NB4 (cell line): ENCODE measurements at regions not wholly inside any gene's neighbourhood (a gene's known extent, or its start where the extent isn't known, plus 50 kb on each side); places are given as distances from the start of the nearest gene placed in this dataset.

Source experiments
- DNase-seq: peaks from one replicate; pipeline ENCODE4 v3.0.0; 2010; ENCODE audit warnings: low read depth
- H3K4me3 ChIP-seq: one replicate; pipeline ENCODE4 v1.5.1; 2011; ENCODE audit warnings: mild to moderate bottlenecking, low read depth, low read length, moderate library complexity
- CTCF ChIP-seq: IDR thresholded peaks from one replicate; pipeline ENCODE4 v1.5.1; 2012; ENCODE audit warnings: low read depth, low read length
- MAX ChIP-seq: IDR thresholded peaks from 2 replicates; pipeline ENCODE4 v1.6.1; 2011; ENCODE audit warnings: low read depth, low read length
- MYC ChIP-seq: IDR thresholded peaks from 2 replicates; pipeline ENCODE4 v1.6.1; 2011; ENCODE audit warnings: low read depth, low read length
- POLR2A ChIP-seq: IDR thresholded peaks from 2 replicates; pipeline ENCODE4 v1.6.1; 2011; ENCODE audit warnings: mild to moderate bottlenecking; ENCODE audit not compliant: insufficient read length; ENCODE audit errors: extremely low read depth

DNA sequence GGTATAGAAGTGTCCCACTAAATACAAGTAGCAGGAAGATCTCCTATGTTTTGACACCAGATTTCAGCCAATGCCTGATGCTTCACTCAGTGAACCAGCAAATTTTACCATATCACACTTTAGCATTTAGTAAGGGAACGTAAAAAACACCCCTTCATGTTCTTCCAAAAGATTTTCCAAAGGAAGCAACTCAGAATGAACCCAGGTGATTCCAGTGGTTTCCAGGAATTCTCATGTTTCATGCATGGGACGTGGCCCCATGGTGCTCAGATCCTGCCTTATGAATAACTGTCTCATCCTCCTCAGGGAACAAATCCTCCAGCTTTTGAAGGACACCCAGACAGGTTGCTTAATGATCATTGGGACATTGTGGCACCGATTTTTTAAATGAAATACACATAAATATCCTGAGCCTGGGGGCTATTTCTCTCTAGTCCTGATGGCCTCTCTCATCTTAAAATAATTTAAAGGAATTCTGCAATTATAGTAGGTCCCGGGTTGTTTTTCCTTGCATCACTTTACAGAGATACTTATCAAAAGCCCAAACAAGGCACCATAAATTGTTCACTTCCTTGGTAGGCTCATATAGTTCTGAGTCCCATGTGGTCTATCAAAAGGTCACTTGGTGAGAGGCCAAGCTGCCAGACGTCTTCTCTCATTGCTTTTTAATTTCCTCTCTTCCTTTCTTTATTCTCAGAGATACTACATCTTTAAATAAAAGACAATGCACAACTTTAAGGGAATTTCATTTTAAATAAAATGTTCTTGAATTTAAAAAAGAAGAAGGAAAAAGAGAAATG is 261.0 kb downstream of the ZNF516 start:
- no peak overlapping the region for H3K4me3 ChIP-seq
- no peak for TF ChIP-seq MYC
- no peak for TF ChIP-seq CTCF
- TF ChIP-seq MAX, result no peak
- TF ChIP-seq POLR2A, result no peak
- no peak for DNase-seq

- DNase-seq, result no peak
- TF ChIP-seq POLR2A, result no peak
- no peak for TF ChIP-seq MYC
- TF ChIP-seq CTCF, result no peak
- TF ChIP-seq MAX, result no peak
- no peak overlapping the region for H3K4me3 ChIP-seq
Observed at GRCh38 chr18:76233406-76233805, 261.6 kb downstream of the ZNF516 start.

- TF ChIP-seq CTCF (no peak), MYC (no peak), MAX (no peak), POLR2A (no peak)
- H3K4me3 ChIP-seq, result no peak overlapping the region
- DNase-seq, result no peak
Observed at GRCh38 chr18:76232779-76233178, 262.3 kb downstream of the ZNF516 start.

DNA sequence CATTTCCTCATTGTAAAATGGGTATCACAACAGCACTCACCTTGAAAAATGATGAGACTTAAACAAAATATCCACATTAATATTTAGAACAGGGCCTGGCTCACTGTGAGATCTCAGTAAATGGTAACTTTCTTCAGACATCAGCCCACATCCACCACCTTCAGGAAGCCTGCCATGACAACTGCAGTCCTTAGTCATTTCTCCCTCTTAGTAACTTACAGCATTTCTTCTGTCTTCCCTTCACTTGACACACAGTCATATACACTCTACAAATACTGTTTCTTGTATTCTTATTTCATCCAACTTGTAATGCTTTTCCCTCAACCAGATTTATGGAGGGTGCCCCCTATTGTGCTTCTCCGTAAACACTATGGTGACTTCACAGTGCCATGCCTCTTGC is 263.0 kb downstream of the ZNF516 start:
- H3K4me3 ChIP-seq, result no peak overlapping the region
- TF ChIP-seq POLR2A (no peak), CTCF (no peak)
- no peak for DNase-seq

DNA sequence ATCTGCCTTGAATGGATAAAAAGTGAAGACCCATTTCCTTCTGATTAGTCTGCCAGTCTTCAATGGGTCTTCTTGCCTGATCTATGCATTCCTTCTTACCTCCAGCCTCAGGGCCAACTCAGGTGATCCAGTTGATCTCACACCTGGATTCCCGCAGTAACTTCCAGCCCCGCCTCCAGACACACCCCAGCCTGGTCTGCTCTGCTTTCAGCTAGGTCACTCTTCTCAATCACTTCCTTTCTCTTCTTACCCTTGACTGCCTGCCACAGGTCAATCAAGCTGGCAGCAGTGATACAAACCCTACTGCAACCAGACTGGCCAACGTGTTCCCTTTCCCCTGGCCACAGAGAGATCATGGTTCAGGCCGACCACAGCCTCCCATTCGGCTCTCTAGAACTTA is 263.6 kb downstream of the ZNF516 start:
- H3K4me3 ChIP-seq, result no peak overlapping the region
- no peak for TF ChIP-seq CTCF
- no peak for TF ChIP-seq MYC
- TF ChIP-seq MAX, result no peak
- TF ChIP-seq POLR2A, result no peak
- no peak for DNase-seq

DNA sequence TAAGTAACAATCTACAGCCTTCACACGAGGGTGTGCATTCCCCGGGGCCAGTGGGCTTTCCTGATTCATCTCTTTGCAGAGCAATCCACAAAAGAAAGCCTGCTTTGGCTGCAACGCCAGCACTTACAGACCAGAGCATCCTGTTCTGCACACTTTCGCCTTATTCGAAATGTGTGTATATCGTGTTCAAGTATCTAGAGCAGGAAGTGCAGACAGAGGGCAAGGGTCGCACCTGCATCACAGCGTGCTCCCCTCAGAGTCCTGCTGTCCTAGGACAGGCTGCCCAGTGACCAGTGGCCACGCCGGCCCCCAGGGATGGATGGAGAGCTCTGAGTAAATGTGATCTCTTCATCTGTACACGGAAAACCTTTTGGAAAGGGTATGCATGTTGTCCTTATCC is 264.3 kb downstream of the ZNF516 start:
- DNase-seq, result no peak
- no peak overlapping the region for H3K4me3 ChIP-seq
- TF ChIP-seq POLR2A (no peak), CTCF (no peak), MYC (no peak), MAX (no peak)
